ENCODE measurements at regions not wholly inside any gene's neighbourhood (a gene's known extent, or its start where the extent isn't known, plus 50 kb on each side); places are given as distances from the start of the nearest gene placed in this dataset.
A peak's percentile ranks its signal among the peaks of the same experiment; 100 is the strongest.
"Not testable (repeated sequence)": the region's sequence is repeated elsewhere in the genome, so short reads cannot be mapped to it uniquely, and the experiment has no call there.

GRCh38 chr3:82165266-82165665 lies 403.8 kb upstream of the GBE1 start:
- Histone ChIP-seq H3K36me3 (no peaks in the 10 kb centered on the region), H3K4me1 (no peaks in the 10 kb centered on the region), H3K4me3 (no peak overlapping the region), H3K9me3 (no peaks in the 10 kb centered on the region), H3K27me3 (no peaks in the 10 kb centered on the region), H3K27ac (no peak overlapping the region)
- ATAC-seq, result no peak
- TF ChIP-seq POLR2A (IDR thresholded peaks at IDR 0.05) (no peak), CTCF (IDR thresholded peaks at IDR 0.05) (no peak), EP300 (IDR thresholded peaks at IDR 0.05) (no peak), POLR2AphosphoS5 (IDR thresholded peaks at IDR 0.05) (no peak)
- WGBS, 2 donors (ENCODE audit: low coverage in 1 of 2), result 74% methylated on average over 1 of the region's 1 CpG; no CpG with 5 or more reads in 1 of the 2 donors

- Histone ChIP-seq H3K4me1 (no peaks in the 10 kb centered on the region), H3K9me3 (no peaks in the 10 kb centered on the region), H3K27me3 (no peaks in the 10 kb centered on the region), H3K36me3 (no peaks in the 10 kb centered on the region), H3K4me3 (no peak overlapping the region), H3K27ac (no peak overlapping the region)
- TF ChIP-seq POLR2AphosphoS5 (IDR thresholded peaks at IDR 0.05), result no peak
- TF ChIP-seq CTCF (IDR thresholded peaks at IDR 0.05), result peak in 1 of 4 experiments; percentile 14
- no peak for TF ChIP-seq EP300 (IDR thresholded peaks at IDR 0.05)
- no peak for TF ChIP-seq POLR2A (IDR thresholded peaks at IDR 0.05)
- 100% methylated on average over 1 of the region's 1 CpG for WGBS, 2 donors (ENCODE audit: low coverage in 1 of 2)
- no peak for ATAC-seq
Measured at GRCh38 chr3:82163907-82164520, 402.6 kb upstream of the GBE1 start.

GRCh38 chr3:82157952-82158351 lies 396.5 kb upstream of the GBE1 start:
- no peak for TF ChIP-seq POLR2A (IDR thresholded peaks at IDR 0.05)
- TF ChIP-seq EP300 (IDR thresholded peaks at IDR 0.05), result no peak
- no peak for TF ChIP-seq CTCF (IDR thresholded peaks at IDR 0.05)
- TF ChIP-seq POLR2AphosphoS5 (IDR thresholded peaks at IDR 0.05), result no peak

GRCh38 chr3:82153892-82154291 lies 392.4 kb upstream of the GBE1 start:
- WGBS, 2 donors (ENCODE audit: low coverage in 1 of 2), result 80% methylated on average over 1 of the region's 1 CpG; no CpG with 5 or more reads in 1 of the 2 donors
- not testable (repeated sequence) for H3K36me3 ChIP-seq, H3K4me3 ChIP-seq, H3K27me3 ChIP-seq, ATAC-seq, H3K27ac ChIP-seq, H3K4me1 ChIP-seq, H3K9me3 ChIP-seq

More at GRCh38 chr3:82157952-82158351, 396.5 kb upstream of the GBE1 start:
- no peak overlapping the region for H3K4me3 ChIP-seq
- no peaks in the 10 kb centered on the region for H3K9me3 ChIP-seq
- H3K4me1 ChIP-seq, result no peaks in the 10 kb centered on the region
- H3K27ac ChIP-seq, result no peak overlapping the region
- H3K36me3 ChIP-seq, result no peaks in the 10 kb centered on the region
- H3K27me3 ChIP-seq, result no peaks in the 10 kb centered on the region
- ATAC-seq, result no peak
- WGBS, 2 donors (ENCODE audit: low coverage in 1 of 2), result 76 to 86% methylated on average over 5 of the region's 5 CpGs

GRCh38 chr3:82145742-82146141 lies 384.3 kb upstream of the GBE1 start:
- Histone ChIP-seq H3K4me1 (no peaks in the 10 kb centered on the region), H3K27ac (no peak overlapping the region), H3K4me3 (no peak overlapping the region), H3K27me3 (no peaks in the 10 kb centered on the region), H3K9me3 (no peaks in the 10 kb centered on the region), H3K36me3 (no peaks in the 10 kb centered on the region)
- no peak for ATAC-seq
- no peak for TF ChIP-seq EP300 (IDR thresholded peaks at IDR 0.05)
- TF ChIP-seq POLR2AphosphoS5 (IDR thresholded peaks at IDR 0.05), result no peak
- no peak for TF ChIP-seq CTCF (IDR thresholded peaks at IDR 0.05)
- TF ChIP-seq POLR2A (IDR thresholded peaks at IDR 0.05), result no peak
- 73 to 84% methylated on average over 2 of the region's 2 CpGs for WGBS, 2 donors (ENCODE audit: low coverage in 1 of 2)
